ENCODE measurements at regions not wholly inside any gene's neighbourhood (a gene's known extent, or its start where the extent isn't known, plus 50 kb on each side); places are given as distances from the start of the nearest gene placed in this dataset.

GRCh38 chr3:24034464-24034863, 89.4 kb downstream of the NR1D2 start:
- TF ChIP-seq POLR2AphosphoS5 (IDR thresholded peaks at IDR 0.05; ENCODE audit: low read depth, low read length) (no peak), CTCF (IDR thresholded peaks at IDR 0.05) (no peak)
- TF ChIP-seq, protein P1, sequence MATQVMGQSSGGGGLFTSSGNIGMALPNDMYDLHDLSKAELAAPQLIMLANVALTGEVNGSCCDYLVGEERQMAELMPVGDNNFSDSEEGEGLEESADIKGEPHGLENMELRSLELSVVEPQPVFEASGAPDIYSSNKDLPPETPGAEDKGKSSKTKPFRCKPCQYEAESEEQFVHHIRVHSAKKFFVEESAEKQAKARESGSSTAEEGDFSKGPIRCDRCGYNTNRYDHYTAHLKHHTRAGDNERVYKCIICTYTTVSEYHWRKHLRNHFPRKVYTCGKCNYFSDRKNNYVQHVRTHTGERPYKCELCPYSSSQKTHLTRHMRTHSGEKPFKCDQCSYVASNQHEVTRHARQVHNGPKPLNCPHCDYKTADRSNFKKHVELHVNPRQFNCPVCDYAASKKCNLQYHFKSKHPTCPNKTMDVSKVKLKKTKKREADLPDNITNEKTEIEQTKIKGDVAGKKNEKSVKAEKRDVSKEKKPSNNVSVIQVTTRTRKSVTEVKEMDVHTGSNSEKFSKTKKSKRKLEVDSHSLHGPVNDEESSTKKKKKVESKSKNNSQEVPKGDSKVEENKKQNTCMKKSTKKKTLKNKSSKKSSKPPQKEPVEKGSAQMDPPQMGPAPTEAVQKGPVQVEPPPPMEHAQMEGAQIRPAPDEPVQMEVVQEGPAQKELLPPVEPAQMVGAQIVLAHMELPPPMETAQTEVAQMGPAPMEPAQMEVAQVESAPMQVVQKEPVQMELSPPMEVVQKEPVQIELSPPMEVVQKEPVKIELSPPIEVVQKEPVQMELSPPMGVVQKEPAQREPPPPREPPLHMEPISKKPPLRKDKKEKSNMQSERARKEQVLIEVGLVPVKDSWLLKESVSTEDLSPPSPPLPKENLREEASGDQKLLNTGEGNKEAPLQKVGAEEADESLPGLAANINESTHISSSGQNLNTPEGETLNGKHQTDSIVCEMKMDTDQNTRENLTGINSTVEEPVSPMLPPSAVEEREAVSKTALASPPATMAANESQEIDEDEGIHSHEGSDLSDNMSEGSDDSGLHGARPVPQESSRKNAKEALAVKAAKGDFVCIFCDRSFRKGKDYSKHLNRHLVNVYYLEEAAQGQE (IDR thresholded peaks at IDR 0.05; ENCODE audit: insufficient read depth in 1 of 2, low read depth in 2 of 2, low read length in 1 of 2) = peak in 1 of 2 experiments; percentile 60; a peak in 2 of 4 replicates
